ENCODE measurements at regions not wholly inside any gene's neighbourhood (a gene's known extent, or its start where the extent isn't known, plus 50 kb on each side); places are given as distances from the start of the nearest gene placed in this dataset.

DNA sequence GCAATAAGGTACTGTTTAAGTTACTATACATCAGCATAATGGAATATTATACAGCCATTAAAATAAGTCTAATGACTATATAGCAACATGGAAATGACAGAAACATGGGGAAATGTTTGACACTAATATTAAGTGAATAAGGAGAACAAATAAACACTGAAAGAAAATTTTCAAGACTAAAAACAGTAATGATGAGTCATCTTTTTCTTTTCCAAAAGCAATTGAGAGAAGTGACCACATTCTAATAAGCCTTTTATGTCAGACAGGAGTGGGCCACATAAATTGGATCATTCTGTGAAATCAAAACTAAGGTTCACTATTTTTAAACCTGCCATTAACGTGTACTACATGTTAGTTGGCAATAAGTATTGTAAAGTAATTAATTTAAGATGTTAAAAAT is 187.5 kb downstream of the AHR start:
- no peak for DNase-seq

DNA sequence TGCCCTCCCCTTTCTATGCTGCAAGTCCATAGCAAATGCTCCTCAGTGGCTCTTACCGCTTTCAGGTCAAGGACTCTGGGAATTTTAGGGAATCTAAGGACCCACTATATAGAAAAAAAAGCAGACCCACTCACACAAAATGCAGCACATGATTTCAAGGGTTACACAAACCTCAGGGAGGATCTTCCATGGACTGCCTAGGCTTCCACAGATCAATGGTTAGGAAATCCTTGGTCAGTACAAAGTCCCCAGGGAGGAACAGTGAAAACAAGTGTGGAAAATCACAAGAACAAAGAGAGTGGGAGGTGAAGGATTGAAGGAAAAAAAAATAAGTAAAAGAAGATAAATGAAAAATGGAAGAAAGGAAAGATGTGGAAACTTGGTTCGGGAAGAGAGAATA is 188.4 kb downstream of the AHR start:
- DNase-seq, result no peak

DNA sequence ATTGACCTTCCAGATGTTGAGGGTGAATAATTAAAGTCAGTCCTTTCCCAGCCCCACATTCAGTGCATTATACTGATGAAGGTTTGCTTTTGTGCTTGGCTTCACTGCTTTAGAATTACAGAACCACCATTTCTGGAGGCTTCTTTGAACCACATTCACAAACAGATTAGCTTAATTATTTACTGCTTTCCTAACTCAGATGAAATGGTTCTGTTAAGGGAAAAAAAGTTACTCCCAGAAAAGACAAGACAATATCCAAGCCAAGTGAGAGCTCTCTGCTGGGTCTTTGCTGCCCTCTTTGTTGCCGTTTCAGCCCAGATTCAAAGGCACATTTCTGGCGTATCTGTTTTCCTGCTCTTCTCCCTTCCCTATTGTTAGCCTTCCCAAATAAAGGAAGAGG is 188.9 kb downstream of the AHR start:
- DNase-seq, result no peak

DNA sequence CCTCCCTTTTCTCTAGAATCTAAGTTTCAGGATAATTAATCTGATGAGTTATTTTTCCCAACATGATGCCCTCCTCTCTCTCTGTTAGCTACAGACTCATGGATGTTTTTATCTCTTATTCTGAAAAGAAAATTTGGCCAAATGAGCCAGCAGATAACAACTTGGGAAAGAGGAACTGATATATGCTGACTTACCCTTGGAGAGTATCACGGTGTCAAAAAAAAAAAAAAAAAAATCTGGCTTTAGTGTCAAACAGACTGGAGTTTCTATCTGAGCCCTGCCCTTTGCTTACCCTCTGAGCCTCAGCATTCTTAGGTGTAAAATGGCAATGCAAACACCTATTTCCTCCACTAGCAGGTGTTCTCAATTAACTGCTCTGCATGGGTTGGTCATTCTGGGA is 190.4 kb downstream of the AHR start:
- DNase-seq, result no peak

DNA sequence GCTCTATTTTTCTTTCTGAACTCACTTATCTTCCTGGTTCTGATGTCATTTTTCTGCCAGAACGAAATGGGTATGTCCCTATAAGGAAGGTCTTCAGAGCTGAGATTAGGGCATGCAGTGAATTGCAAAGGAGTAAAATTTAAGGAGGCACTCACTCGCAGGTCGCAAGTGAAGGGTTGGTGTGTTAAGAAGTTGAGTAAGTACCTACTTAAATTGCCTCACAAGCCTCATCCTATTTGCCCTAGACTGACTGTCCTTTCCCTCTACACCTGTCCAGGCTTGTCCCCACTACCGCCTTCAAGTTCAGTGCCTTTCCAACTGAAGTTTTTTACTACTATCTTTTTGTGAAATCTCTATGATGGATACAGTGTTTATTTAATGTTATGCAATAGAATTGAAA is 191.5 kb downstream of the AHR start:
- DNase-seq, result no peak

DNA sequence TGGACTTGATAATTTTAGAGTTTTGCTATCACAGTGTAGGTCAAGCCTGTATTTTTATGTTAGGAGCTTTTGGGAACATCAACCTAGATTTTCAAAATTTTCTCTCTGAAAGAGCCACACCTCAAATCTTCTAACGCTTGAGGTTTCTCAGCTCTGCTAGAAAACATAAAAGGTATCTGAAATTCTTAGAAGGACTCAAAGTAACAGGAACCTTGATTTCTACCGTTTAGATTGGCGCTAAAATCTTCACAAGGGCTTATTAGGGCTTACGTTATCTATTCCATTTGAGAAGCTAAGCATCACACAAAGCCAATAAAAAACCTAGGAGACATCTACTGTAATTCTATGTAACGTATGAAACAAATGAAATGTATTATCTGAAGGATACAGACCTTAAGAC is 192.4 kb downstream of the AHR start:
- DNase-seq, result no peak

DNA sequence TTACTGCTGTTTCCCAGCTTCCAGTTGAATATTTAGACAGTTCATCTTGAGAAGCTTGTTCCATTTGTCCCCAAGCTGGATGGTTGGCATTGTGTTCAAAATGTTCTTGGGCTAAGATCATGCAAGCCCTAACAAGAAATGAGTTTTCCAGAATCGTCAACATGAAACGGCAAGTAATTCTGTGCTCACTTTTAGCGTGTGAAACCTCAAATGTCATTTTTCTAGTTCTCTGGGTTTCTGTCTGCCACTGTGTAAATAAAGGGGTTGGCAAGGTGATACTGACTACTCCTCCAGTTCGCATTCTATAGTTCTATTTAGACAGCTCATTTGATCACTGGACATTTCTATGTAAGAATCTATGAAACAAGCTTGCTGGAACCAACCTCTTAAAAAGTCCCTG is 194.0 kb downstream of the AHR start:
- DNase-seq, result no peak

DNA sequence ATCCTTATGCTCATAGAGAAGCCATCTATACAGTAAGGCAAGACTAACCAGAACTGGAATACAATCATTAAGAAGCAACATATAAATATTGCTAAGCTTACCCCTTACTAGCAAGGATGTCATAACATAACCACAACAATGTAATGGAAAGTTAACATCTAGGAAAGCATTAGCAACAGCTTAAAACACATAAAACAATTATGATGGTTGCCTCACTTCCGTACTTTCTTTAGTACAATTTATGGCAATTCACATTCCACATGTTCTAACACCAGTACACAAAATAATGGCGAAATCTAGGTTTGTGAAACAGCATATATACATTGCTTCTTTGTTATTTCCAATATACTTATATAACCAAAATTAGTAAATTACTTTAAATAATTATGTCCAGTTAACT is 195.0 kb downstream of the AHR start:
- no peak for DNase-seq

DNA sequence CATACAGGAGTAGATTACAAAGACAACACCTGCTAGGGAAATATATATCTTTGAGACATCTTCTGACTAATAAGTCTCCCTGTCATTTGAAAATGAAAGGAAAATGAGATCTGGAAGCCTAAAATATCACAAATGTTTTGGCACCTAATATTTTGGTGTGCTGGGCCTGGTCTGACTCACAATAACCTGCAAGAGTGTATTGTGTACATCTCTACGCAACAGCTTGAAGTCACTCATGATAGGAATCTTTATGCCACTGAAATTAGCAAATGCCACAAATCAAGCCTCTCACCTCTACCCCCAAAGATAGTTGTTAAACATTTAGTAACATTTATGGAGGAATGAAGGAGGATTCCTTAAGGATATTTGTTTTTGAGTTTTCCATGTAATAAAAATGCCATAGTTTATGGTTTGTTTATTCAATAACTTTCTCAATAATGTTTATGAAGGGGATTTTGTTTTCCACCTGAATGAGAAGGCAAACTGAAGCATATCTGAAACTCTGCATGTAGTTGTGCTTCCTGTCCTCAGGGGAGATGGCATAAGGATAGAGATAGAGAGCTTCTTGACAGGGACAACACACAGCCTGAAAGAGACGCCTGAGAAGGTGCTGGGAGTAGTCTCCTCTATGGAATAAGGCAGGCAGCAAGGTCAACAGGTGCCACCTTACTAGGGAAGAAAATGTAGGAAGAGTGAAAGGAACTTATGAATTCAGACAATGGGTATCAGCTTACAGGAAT is 197.4 kb downstream of the AHR start:
- no peak for DNase-seq

DNA sequence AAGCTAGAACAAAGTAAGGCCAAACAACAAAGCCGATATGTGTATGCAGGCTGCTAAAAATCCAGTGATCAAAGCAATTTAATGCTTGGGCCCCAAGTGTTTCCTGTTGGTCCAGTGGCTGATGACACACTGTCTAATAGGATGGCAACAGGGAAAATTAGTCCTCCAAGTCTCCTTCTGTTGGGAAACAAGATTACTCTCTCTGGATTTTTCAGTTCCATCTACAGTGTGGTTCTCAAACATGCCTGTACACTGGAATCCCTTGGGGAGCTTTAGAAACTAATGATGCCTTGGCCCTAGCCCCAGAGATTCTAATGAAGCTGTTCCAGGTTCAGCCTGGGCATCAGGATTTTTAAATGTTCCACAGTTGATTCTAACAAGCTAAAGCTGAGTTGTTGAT is 198.7 kb downstream of the AHR start:
- no peak for DNase-seq

DNA sequence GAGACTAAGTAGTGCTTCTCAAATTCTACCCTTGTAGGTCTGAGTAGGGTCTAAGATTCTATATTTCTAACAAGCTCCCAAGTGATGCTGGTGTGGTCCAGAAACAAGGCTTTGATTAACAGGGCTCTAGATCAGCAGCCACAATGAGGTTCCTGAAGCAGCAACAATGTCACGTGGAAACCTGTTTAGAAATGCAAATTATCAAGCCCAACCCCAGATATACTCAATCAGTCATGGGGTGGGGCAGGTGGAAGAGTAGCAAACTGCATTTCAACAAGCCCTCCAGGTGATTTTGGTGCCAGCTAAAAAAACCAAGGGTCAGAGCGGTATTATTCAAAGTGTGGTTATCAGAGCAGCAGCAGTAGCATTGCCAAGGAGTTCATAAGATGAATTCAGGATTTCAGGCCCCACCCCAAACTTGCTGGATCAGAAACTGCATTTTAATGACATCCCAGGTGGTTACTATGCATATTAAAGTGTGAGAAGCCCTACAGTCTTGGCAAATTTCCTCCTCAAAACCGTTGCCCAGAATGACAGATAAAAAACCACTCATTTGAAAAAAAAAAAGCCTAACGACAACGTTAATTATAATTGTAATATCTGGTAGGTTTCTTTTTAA is 199.2 kb downstream of the AHR start:
- DNase-seq, result no peak

DNA sequence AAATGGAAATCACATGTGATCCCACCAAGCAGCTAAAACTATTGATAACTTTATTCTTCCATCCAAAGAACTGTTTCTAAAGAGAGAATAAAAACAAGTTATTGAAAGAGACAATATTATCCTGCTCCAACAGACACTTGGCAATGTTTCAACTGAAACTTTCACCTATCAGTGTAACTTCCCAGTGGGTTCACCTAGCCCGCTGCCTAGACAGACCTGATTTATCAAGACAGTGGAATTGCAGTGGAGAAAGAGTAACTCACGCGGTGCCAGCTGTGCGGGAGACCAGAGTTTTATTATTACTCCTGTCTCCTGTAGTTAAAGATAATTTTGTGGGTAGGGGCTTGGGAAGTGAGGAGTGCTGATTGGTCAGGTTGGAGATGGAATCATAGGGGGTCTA is 199.8 kb downstream of the AHR start:
- DNase-seq, result no peak

DNA sequence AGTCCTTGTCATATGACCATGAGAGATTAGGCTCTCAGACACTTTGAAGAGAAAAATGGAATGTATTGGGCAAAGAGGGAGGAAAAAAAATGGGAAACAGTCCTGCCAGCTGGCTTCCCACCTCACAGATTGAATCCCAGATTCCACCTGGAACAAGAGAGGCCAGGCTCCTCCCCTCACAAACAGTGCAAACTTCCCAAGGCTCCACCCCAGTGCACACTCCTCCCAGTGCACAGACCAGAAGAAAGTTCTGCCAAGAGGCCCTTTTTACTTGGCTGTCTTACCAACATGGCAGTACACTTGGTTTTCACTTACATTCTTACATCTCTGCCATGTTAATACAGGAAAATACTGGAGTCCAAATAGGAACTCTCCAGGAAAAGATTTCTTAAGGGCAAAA is 202.3 kb downstream of the AHR start:
- no peak for DNase-seq

DNA sequence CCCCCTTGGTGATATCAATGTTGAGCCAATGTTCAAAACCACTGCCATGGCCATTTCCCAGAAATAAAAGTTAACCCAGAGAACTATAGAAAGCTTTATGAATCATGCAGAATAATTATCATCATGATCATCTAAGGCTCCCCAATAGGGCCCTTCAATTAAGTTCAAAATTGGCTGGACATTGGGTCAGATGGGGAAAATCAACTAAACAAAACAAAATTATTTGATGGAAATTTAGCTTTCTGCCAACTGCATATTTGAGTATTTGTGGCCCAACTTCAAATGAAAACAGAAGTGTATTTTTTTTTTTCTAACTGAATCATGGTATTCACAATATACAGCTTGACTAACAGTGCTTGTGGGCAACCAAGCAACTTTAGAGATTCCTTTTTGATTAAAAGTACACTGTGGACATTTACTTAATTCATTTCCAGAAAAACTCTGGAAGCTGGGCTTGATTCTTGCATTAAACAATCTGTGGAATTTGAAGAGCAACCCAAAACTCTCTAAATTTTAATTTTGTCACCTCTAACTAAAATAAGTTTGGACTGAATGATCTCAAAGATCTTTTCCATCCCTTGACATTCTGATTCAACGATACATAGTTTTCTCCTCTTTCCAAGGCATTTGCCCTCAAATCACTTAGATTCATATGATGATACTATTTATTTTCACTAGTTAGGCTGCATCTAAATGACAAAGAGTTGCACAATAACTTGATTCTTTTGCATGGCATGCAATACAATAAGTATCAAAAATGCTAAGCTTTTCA is 203.2 kb downstream of the AHR start:
- no peak for DNase-seq

DNA sequence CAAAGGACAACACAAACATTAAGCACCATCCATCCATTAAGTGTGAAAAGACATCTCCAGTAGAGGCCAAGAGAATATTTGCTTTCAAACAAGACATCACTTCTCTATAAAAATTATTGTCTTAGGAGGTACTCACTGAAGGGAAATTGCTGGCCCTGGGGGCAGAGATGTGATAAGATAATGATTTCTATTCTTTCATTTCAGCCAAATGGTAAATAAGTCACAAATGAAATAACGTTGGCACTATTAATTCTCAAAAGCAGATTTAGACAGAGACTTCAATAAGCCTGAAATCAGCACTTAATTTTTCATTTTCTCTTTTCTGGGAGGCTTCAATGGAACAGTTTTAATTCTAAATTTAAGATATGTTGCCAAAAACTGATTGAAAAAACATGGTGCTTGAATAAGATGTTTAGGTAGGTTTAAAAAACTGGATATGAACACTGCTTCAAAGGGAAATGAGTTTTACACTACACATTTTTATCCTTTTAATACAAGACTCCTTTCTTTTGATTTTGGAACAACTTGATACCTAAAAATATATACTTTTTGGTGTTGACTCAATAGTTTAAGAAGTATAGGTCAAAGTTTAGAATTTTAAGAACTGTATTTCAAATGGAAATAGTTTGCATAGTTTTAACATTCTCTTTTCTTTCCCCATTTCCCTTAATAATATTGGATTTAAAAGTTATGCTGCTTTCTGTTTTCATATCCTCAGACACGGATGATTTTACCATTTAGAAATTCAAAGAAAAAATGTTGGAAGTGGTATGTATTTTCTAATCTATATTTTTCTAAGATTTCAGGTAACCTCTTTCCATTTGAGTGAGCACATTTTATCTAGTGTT is 204.0 kb downstream of the AHR start:
- DNase-seq, result no peak

DNA sequence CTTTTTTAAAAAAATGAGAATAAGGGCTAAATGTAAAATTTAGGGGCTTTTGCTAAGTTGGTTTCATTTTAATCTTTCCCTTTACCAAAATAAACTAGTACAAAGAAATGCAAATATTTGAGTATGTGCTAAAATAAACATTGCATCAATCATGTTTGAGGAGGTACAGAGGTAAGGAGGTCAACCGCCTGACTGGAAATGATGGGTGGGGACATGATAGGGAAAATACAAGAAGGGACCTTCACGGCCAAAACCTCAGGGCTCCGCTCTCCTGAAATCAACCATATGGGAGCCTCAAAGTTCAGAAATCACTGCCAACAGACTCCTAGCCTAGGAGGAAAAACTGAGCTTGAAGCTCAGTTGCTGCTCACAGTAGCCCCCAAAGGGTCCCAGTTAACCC is 207.6 kb downstream of the AHR start:
- no peak for DNase-seq

DNA sequence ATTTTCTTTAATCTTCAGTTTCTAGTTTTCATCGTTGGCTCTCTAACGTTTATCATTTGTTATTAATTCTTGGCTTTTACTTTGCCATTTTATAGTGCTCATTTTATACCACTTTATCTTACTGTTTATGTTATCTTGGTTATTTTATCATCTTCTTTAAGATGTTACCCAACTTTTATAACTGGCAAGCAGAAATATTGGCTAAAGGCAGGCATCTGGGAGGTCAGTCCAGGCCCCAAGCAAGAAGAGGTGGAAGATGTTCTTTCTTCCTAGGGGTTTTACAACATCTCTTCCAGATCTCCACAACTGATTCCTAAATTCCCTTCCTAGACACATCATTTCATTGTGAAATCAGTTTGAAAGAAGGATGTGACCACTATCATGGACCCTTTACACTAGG is 208.1 kb downstream of the AHR start:
- no peak for DNase-seq

DNA sequence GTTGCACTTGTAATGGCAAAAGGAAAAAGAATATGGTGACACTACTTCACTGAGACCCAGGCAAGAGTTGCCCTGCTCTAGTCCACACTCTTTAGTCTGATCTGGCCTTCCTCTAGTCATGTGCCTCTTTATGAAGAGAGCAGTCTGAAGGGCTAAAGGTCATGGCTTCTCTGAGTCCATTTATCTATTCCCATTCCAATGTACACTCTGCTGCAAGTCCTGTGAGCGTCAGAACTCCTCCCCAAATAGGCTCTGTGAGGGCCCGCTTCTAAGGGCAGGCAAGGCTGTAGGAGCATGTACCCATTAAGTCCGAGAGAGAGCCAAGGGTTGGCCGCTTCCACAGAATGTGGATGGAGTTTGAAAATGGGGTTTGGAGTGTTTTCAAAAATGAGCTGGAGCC is 209.3 kb downstream of the AHR start:
- DNase-seq, result no peak

DNA sequence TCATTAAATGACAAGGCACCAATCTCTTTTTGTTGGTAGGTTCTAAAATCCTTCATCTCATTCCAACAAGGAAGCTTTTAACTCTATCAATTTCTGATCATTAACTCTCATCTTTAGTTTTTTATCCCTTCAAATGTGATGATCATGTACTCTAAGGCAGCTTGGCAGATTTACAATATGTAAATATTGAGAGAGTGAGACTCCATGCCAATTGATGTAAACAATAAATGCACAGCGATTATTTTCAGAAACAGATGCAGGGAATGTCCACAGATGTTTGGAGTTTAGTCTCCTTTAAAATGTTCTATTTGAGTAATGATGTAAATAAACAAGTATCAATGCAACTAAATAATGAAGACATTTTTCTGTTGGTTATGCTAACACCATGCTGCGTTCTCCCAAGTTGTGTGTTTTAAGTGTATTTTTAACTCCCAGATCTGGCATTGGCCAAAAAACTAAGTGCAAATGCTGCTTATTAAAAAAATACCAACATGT is 213.8 kb downstream of the AHR start:
- no peak for DNase-seq

DNA sequence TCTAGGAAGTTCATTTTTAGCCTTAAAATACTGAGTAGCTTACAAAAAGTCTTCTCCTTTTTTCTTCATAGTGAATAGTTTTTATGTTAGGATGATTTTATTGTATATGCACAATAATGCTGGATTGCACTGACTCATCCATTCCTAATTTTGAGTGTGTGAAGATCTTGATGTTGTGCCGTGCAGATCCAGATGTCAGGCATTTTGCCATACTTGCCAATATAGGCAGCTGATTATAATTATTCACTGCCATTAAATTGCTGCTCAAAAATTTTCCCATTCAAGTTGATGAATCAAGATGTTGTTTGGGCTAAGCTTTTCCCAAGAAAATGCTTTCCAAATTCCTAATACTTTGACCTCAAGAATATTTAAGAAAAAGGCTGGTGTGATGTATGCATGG is 218.3 kb downstream of the AHR start:
- DNase-seq, result no peak

DNA sequence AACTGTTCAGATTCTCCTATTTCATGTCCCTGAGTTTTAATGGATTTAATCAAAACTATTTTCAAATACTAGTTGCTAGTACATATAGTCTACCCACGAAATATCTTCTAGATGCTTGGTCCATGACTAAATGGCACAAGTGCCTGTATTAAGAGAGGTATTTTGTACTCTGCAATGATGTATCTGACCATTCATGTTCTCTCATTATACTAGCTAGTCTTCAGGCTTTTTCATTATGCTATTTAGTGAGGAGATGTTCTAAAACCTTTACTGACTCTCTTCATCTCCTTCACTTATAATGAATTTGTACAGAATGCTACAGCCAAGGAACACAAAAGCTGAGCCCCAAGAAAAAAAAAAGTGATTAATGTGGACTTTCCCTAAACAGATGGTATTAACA is 222.5 kb downstream of the AHR start:
- DNase-seq, result no peak

DNA sequence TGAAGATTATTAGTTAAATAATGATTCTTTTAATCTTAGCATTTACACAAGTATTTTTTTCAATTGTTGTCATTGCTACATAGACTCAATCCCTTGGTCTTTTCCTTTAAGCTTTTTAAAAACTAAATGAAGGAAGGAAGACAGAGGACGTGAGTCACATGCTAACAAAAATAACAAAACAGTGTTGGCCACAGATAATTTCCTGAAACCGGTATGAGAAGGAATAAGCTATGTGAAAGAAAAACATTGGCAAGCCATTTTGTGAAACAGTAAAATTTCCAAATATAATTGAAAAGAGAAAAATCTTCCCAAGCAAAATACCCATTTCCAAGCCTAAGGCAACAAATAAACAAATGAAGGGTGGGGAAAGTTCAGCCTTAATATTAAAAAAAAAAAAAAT is 223.0 kb downstream of the AHR start:
- DNase-seq, result peak in 1 of 2 donors; percentile 24

Measured in inflammatory macrophage (primary cell).